Panc1 (cell line): ENCODE measurements at regions not wholly inside any gene's neighbourhood (a gene's known extent, or its start where the extent isn't known, plus 50 kb on each side); places are given as distances from the start of the nearest gene placed in this dataset.
"Not testable (repeated sequence)": the region's sequence is repeated elsewhere in the genome, so short reads cannot be mapped to it uniquely, and the experiment has no call there.

ENCODE experiments used
- ATAC-seq: fragments of 200-7000 bp; cut with Tn5 transposase; 2 replicates; pipeline ENCODE4 v1.9.1; 2020; ENCODE audit warnings: mild to moderate bottlenecking, moderate library complexity
- BruUV-seq: library from RNA; stranded (reverse); fragments of 400-500 nt; replicated peaks from 2 replicates; lab custom pipeline; 2021; lab: Mats Ljungman, UMichigan
- CTCF ChIA-PET: fragments of 300-600 bp; sonication (Branson Sonifier 250); formaldehyde crosslinking; loops from one replicate; lab custom pipeline; 2022; ENCODE audit warnings: antibody characterized with exemption; lab: Charles Lee
- POLR2A ChIA-PET: fragments of 300-600 bp; sonication (Branson Sonifier 250); formaldehyde crosslinking; loops from one replicate; lab custom pipeline; 2022; ENCODE audit warnings: antibody characterized with exemption; lab: Charles Lee
- DNase-seq: peaks from one replicate; pipeline ENCODE4 v3.0.0-alpha.2; 2010; ENCODE audit warnings: low read depth, low spot score
- H3K27ac ChIP-seq: 2 replicates; pipeline ENCODE4 v1.5.1; 2011; ENCODE audit warnings: mild to moderate bottlenecking, low read length, inconsistent platforms
- H3K27me3 ChIP-seq: fragments of 200-500 bp; sonication (Bioruptor generic); 2 replicates; pipeline ENCODE4 v1.6.0; 2014; ENCODE audit warnings: low read length, inconsistent platforms; ENCODE audit not compliant: control insufficient read depth, insufficient read depth
- H3K36me3 ChIP-seq: fragments of 200-500 bp; sonication (Bioruptor generic); 2 replicates; pipeline ENCODE4 v1.5.1; 2014; ENCODE audit warnings: inconsistent platforms, mild to moderate bottlenecking, low read length, moderate library complexity; ENCODE audit not compliant: control insufficient read depth, insufficient read depth
- H3K4me1 ChIP-seq: 2 replicates; pipeline ENCODE4 v1.5.1; 2011; ENCODE audit warnings: inconsistent platforms, mild to moderate bottlenecking, low read length, moderate library complexity; ENCODE audit not compliant: control insufficient read depth, insufficient read depth
- H3K4me3 ChIP-seq, 2 experiments: 2 replicates each; pipeline ENCODE4 v1.5.1; 2011 to 2012; ENCODE audit warnings: low read depth in 2 of 2, low read length in 2 of 2, mild to moderate bottlenecking in 2 of 2, inconsistent platforms in 1 of 2, moderate library complexity in 1 of 2
- H3K9me3 ChIP-seq: fragments of 200-500 bp; sonication (Bioruptor generic); 2 replicates; pipeline ENCODE4 v1.5.1; 2014; ENCODE audit warnings: low read depth, mild to moderate bottlenecking, inconsistent platforms, low read length, moderate library complexity; ENCODE audit not compliant: control insufficient read depth, insufficient read depth
- CTCF ChIP-seq: fragments of 450-650 bp; IDR thresholded peaks from 2 replicates; pipeline ENCODE4 v1.5.1; 2017; ENCODE audit warnings: mild to moderate bottlenecking
- POLR2AphosphoS5 ChIP-seq: IDR thresholded peaks from 2 replicates; pipeline ENCODE4 v1.6.1; 2012; ENCODE audit warnings: mild to moderate bottlenecking, low read depth, low read length, moderate library complexity
- REST ChIP-seq, 2 experiments: IDR thresholded peaks; 2 replicates each; pipeline ENCODE4 v1.6.1; 2011 to 2012; ENCODE audit warnings: low read depth in 2 of 2, control low read depth in 1 of 2, low read length in 1 of 2, mild to moderate bottlenecking in 1 of 2, moderate library complexity in 1 of 2; ENCODE audit not compliant: insufficient read depth in 1 of 2
- SIN3A ChIP-seq: IDR thresholded peaks from 2 replicates; pipeline ENCODE4 v1.6.1; 2012; ENCODE audit warnings: low read depth, mild to moderate bottlenecking, low read length, moderate library complexity, borderline replicate concordance; ENCODE audit not compliant: insufficient read depth
- TCF7L2 ChIP-seq: IDR thresholded peaks from 2 replicates; pipeline ENCODE4 v1.6.1; 2011; ENCODE audit warnings: mild to moderate bottlenecking, low read depth, low read length, inconsistent platforms
- in situ Hi-C: cut with HindIII; loops from 2 replicates; pipeline ENCODE4 v1.10.0; 2016; ENCODE audit warnings: low sequenced_read_pairs, low pct_unique_long_range_greater_than_20kb
- intact Hi-C: fragments of 100-400 bp; cut with micrococcal nuclease; formaldehyde crosslinking; loops from one replicate; pipeline ENCODE4 v1.10.0; 2022; ENCODE audit not compliant: unreplicated experiment

GRCh38 chrX:65586491-65586890 is 51.9 kb upstream of the LAS1L start:
- intact Hi-C loops = loop anchor here (10.0 kb wide), 1 partner anchor 528 kb away; no protein-coding TSS in a partner anchor
- no peak for DNase-seq
- Histone ChIP-seq H3K27ac (no peak overlapping the region), H3K4me1 (no peaks in the 10 kb centered on the region; the same call in 1 of the 2 replicates), H3K36me3 (no peaks in the 10 kb centered on the region), H3K9me3 (no peaks in the 10 kb centered on the region), H3K4me3 (no peak overlapping the region), H3K27me3 (no peaks in the 10 kb centered on the region)
- in situ Hi-C loops = no loop called here
- ChIA-PET POLR2A (no interaction called here), CTCF (interaction anchor here (0.7 kb wide), 1 partner anchor 1703 kb away, joined by 3 read pairs; no protein-coding TSS in a partner anchor)
- TF ChIP-seq TCF7L2 = no peak
- TF ChIP-seq POLR2AphosphoS5 = no peak
- no peak for TF ChIP-seq SIN3A
- no peak for TF ChIP-seq CTCF
- no peak for TF ChIP-seq REST (IDR thresholded peaks at IDR 0.05; ENCODE audit: insufficient read depth in 1 of 2, low read depth in 2 of 2, low read length in 1 of 2)
- BruUV-seq = no TSS peak
- ATAC-seq = no peak

- CTCF ChIA-PET, ATAC-seq, H3K27me3 ChIP-seq, DNase-seq, H3K4me3 ChIP-seq, H3K27ac ChIP-seq, BruUV-seq, H3K9me3 ChIP-seq, H3K4me1 ChIP-seq, POLR2A ChIA-PET, in situ Hi-C loops, H3K36me3 ChIP-seq: not testable (repeated sequence)
- intact Hi-C loops = loop anchor here (10.0 kb wide), 1 partner anchor 530 kb away; no protein-coding TSS in a partner anchor
Measured at GRCh38 chrX:65585226-65585625, 50.6 kb upstream of the LAS1L start.
